ENCODE measurements at regions not wholly inside any gene's neighbourhood (a gene's known extent, or its start where the extent isn't known, plus 50 kb on each side); places are given as distances from the start of the nearest gene placed in this dataset.

DNA sequence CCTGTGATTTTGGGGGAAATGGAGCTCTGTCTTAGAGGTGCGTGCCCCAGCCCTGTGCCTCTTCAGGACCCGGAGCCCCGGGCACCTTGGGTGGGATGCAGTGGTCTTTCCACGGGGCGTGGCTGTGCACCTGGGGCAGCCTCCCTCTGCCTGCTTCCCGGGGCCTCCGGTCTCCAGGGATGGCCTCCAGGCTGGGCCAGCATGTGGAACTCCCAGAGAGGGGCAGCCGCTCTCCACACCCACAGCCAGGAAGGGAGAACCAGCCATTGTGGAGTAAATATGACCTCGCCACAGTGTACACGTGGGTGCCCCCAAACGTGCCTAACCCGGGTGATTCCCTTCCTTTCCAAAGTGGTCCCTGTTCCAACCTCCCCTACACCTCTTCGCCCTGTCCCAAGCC, 52.6 kb downstream of the JAKMIP3 start:
- Histone ChIP-seq H3K9me3 (replicated peaks; ENCODE audit: control insufficient read depth, insufficient read depth, low read length) (no peaks in the 10 kb centered on the region), H2AFZ (ENCODE audit: control insufficient read depth, low read depth, low read length) (no peak overlapping the region), H3K9ac (ENCODE audit: control insufficient read depth, insufficient read depth, low read length) (no peak overlapping the region), H3K4me3 (no peak overlapping the region), H3K36me3 (ENCODE audit: control insufficient read depth in 2 of 2, insufficient read depth in 2 of 2, low read length in 1 of 2) (no peaks in the 10 kb centered on the region), H3K79me2 (ENCODE audit: control insufficient read depth, insufficient read depth, low read length) (no peaks in the 10 kb centered on the region), H3K4me2 (ENCODE audit: control insufficient read depth, insufficient read depth) (no peak overlapping the region), H4K20me1 (ENCODE audit: control insufficient read depth, insufficient read depth) (no peaks in the 10 kb centered on the region), H3K4me1 (ENCODE audit: control insufficient read depth, insufficient read depth, low read length) (no peaks in the 10 kb centered on the region), H3K27me3 (replicated peaks in 1 of 2; ENCODE audit: control insufficient read depth in 2 of 2, insufficient read depth in 2 of 2, low read length in 1 of 2) (no peaks in the 10 kb centered on the region; a peak in 1 of 4 replicates), H3K27ac (ENCODE audit: control insufficient read depth, insufficient read depth) (no peak overlapping the region)
- ATAC-seq (no peak), FAIRE-seq (no peak), DNase-seq (ENCODE audit: low read depth, low spot score) (no peak)
- ChIA-PET RAD21 (ENCODE audit: unreplicated experiment) (no interaction called here), SMC1A (ENCODE audit: uncharacterized antibody, unreplicated experiment) (no interaction called here), POLR2A (no interaction called here), CTCF (no interaction called here)
- intact Hi-C loops (cut with micrococcal nuclease; ENCODE audit: unreplicated experiment) (no loop called here), in situ Hi-C loops (cut with MboI) (no loop called here)
- no TSS peak for BruUV-seq (replicated peaks)
- WGBS (ENCODE audit: insufficient coverage, insufficient replicate concordance, low lambda C conversion rate, missing lambda C conversion rate): 29% methylated on average over 13 of the region's 13 CpGs
- TF ChIP-seq, protein P1, sequence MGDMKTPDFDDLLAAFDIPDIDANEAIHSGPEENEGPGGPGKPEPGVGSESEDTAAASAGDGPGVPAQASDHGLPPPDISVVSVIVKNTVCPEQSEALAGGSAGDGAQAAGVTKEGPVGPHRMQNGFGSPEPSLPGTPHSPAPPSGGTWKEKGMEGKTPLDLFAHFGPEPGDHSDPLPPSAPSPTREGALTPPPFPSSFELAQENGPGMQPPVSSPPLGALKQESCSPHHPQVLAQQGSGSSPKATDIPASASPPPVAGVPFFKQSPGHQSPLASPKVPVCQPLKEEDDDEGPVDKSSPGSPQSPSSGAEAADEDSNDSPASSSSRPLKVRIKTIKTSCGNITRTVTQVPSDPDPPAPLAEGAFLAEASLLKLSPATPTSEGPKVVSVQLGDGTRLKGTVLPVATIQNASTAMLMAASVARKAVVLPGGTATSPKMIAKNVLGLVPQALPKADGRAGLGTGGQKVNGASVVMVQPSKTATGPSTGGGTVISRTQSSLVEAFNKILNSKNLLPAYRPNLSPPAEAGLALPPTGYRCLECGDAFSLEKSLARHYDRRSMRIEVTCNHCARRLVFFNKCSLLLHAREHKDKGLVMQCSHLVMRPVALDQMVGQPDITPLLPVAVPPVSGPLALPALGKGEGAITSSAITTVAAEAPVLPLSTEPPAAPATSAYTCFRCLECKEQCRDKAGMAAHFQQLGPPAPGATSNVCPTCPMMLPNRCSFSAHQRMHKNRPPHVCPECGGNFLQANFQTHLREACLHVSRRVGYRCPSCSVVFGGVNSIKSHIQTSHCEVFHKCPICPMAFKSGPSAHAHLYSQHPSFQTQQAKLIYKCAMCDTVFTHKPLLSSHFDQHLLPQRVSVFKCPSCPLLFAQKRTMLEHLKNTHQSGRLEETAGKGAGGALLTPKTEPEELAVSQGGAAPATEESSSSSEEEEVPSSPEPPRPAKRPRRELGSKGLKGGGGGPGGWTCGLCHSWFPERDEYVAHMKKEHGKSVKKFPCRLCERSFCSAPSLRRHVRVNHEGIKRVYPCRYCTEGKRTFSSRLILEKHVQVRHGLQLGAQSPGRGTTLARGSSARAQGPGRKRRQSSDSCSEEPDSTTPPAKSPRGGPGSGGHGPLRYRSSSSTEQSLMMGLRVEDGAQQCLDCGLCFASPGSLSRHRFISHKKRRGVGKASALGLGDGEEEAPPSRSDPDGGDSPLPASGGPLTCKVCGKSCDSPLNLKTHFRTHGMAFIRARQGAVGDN (IDR thresholded peaks at IDR 0.05): no peak
- TF ChIP-seq, protein P2, sequence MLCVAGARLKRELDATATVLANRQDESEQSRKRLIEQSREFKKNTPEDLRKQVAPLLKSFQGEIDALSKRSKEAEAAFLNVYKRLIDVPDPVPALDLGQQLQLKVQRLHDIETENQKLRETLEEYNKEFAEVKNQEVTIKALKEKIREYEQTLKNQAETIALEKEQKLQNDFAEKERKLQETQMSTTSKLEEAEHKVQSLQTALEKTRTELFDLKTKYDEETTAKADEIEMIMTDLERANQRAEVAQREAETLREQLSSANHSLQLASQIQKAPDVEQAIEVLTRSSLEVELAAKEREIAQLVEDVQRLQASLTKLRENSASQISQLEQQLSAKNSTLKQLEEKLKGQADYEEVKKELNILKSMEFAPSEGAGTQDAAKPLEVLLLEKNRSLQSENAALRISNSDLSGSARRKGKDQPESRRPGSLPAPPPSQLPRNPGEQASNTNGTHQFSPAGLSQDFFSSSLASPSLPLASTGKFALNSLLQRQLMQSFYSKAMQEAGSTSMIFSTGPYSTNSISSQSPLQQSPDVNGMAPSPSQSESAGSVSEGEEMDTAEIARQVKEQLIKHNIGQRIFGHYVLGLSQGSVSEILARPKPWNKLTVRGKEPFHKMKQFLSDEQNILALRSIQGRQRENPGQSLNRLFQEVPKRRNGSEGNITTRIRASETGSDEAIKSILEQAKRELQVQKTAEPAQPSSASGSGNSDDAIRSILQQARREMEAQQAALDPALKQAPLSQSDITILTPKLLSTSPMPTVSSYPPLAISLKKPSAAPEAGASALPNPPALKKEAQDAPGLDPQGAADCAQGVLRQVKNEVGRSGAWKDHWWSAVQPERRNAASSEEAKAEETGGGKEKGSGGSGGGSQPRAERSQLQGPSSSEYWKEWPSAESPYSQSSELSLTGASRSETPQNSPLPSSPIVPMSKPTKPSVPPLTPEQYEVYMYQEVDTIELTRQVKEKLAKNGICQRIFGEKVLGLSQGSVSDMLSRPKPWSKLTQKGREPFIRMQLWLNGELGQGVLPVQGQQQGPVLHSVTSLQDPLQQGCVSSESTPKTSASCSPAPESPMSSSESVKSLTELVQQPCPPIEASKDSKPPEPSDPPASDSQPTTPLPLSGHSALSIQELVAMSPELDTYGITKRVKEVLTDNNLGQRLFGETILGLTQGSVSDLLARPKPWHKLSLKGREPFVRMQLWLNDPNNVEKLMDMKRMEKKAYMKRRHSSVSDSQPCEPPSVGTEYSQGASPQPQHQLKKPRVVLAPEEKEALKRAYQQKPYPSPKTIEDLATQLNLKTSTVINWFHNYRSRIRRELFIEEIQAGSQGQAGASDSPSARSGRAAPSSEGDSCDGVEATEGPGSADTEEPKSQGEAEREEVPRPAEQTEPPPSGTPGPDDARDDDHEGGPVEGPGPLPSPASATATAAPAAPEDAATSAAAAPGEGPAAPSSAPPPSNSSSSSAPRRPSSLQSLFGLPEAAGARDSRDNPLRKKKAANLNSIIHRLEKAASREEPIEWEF (IDR thresholded peaks at IDR 0.05; ENCODE audit: insufficient replicate concordance, low read depth, low read length): no peak
- no peak for TF ChIP-seq SIN3A (IDR thresholded peaks at IDR 0.05; ENCODE audit: low read depth, low read length)
- no peak for TF ChIP-seq ASH2L (IDR thresholded peaks at IDR 0.05; ENCODE audit: borderline replicate concordance, low read depth)
- TF ChIP-seq, protein P3, sequence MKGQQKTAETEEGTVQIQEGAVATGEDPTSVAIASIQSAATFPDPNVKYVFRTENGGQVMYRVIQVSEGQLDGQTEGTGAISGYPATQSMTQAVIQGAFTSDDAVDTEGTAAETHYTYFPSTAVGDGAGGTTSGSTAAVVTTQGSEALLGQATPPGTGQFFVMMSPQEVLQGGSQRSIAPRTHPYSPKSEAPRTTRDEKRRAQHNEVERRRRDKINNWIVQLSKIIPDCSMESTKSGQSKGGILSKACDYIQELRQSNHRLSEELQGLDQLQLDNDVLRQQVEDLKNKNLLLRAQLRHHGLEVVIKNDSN (IDR thresholded peaks at IDR 0.05; ENCODE audit: borderline replicate concordance, extremely low read length, insufficient read depth, low read depth, low read length): no peak
- TF ChIP-seq EP300 (IDR thresholded peaks at IDR 0.05; ENCODE audit: borderline replicate concordance in 1 of 2, control insufficient read depth in 1 of 2, low read depth in 2 of 2, low read length in 2 of 2): no peak
- TF ChIP-seq MYC (IDR thresholded peaks at IDR 0.05; ENCODE audit: insufficient read depth, insufficient read length, insufficient replicate concordance, low read length, severe bottlenecking): no peak
- TF ChIP-seq, protein P4, sequence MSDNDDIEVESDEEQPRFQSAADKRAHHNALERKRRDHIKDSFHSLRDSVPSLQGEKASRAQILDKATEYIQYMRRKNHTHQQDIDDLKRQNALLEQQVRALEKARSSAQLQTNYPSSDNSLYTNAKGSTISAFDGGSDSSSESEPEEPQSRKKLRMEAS (IDR thresholded peaks at IDR 0.05; ENCODE audit: low read depth, low read length): no peak
- TF ChIP-seq, protein P5, sequence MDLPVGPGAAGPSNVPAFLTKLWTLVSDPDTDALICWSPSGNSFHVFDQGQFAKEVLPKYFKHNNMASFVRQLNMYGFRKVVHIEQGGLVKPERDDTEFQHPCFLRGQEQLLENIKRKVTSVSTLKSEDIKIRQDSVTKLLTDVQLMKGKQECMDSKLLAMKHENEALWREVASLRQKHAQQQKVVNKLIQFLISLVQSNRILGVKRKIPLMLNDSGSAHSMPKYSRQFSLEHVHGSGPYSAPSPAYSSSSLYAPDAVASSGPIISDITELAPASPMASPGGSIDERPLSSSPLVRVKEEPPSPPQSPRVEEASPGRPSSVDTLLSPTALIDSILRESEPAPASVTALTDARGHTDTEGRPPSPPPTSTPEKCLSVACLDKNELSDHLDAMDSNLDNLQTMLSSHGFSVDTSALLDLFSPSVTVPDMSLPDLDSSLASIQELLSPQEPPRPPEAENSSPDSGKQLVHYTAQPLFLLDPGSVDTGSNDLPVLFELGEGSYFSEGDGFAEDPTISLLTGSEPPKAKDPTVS (IDR thresholded peaks at IDR 0.05; ENCODE audit: low read depth, low read length): no peak
- no peak for TF ChIP-seq ATF7 (IDR thresholded peaks at IDR 0.05; ENCODE audit: low read depth)
- TF ChIP-seq POU2F2 (IDR thresholded peaks at IDR 0.05; ENCODE audit: borderline replicate concordance, low read depth, low read length): no peak
- TF ChIP-seq BMI1 (IDR thresholded peaks at IDR 0.05; ENCODE audit: borderline replicate concordance): no peak

All from GM12878 (cell line).